ENCODE measurements at regions not wholly inside any gene's neighbourhood (a gene's known extent, or its start where the extent isn't known, plus 50 kb on each side); places are given as distances from the start of the nearest gene placed in this dataset.

DNA sequence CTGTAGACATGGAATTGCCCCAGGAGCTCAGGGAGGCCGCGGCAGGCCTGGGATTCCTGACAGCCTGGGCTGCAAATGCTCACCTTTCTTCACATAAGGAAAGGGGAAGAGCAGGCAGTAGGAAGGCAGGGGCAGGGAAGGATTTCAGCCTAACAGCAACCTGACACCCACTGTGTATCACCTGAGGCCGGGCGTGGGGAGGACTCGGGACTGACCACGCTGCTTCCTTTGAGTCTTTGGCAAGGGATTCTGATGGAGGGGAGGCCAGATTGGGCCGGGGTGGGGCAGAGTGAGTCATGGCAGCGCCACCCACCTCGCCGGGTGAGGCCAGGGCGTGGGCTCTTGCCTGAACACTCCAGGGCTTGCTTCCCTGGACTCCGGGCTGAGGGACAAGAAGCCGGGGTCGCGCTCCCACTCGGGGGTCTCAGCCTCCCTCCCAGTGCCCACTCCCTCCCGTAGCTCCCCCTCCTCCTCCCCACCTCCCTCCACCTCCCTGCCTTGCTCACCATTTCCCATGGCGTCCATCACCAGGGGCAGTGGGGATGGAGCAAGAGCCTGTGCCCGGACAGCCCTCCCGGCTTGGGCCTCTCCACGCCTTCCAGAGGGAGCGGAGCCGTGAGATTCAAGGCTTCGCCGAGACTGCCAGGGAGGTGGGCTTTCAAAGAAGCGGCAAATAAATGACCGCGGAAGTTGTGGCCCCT lies 247.9 kb upstream of the RTL1 start:
- H3K36me3 ChIP-seq (ENCODE audit: insufficient read depth, low read length), result no peaks in the 10 kb centered on the region
- DNase-seq (ENCODE audit: insufficient read length, low spot score, missing footprints), result no peak
- peak overlapping the region; percentile 70 for H2AFZ ChIP-seq (ENCODE audit: low read length)
- peak overlapping the region; percentile 69 for H3K4me2 ChIP-seq (ENCODE audit: insufficient read depth, low read length)
- peaks cover 24% of the 10 kb centered on the region for H3K27me3 ChIP-seq (ENCODE audit: insufficient read depth, low read length)
- H3K4me3 ChIP-seq (ENCODE audit: insufficient read depth, low read length), result peak overlapping the region; percentile 49
- H3K4me1 ChIP-seq (ENCODE audit: insufficient read depth, low read length), result no peaks in the 10 kb centered on the region
- no peaks in the 10 kb centered on the region for H4K20me1 ChIP-seq (ENCODE audit: insufficient read depth, low read length)
- no peak overlapping the region for H3K27ac ChIP-seq (ENCODE audit: low read depth, low read length)
- TF ChIP-seq, protein P1, sequence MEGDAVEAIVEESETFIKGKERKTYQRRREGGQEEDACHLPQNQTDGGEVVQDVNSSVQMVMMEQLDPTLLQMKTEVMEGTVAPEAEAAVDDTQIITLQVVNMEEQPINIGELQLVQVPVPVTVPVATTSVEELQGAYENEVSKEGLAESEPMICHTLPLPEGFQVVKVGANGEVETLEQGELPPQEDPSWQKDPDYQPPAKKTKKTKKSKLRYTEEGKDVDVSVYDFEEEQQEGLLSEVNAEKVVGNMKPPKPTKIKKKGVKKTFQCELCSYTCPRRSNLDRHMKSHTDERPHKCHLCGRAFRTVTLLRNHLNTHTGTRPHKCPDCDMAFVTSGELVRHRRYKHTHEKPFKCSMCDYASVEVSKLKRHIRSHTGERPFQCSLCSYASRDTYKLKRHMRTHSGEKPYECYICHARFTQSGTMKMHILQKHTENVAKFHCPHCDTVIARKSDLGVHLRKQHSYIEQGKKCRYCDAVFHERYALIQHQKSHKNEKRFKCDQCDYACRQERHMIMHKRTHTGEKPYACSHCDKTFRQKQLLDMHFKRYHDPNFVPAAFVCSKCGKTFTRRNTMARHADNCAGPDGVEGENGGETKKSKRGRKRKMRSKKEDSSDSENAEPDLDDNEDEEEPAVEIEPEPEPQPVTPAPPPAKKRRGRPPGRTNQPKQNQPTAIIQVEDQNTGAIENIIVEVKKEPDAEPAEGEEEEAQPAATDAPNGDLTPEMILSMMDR (IDR thresholded peaks at IDR 0.05; ENCODE audit: extremely low read depth, low read depth, low read length), result no peak
- H3K79me2 ChIP-seq (ENCODE audit: insufficient read depth, low read length), result no peaks in the 10 kb centered on the region
- no peaks in the 10 kb centered on the region for H3K9me3 ChIP-seq (ENCODE audit: low read depth, low read length)

DNA sequence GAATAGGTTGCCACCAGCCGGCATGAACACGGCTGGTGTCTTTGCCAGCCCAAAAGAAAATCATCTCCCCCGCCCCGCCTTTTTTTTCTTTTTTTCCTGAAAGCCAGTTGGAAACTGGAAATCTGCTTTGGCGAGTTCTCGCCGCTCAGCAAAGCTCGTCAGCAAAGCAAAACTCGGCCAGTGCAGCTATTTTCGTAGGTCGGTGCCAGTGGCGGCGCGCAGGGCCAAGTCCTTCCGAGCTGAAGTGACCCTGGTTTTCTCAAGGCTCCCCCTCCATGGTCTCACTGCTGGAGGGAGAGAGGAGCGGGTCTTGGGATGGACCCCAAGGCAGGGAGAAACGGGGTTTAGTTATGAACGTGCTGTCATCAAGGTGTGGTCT lies 248.4 kb upstream of the RTL1 start:
- TF ChIP-seq, protein P1 (IDR thresholded peaks at IDR 0.05; ENCODE audit: extremely low read depth, low read depth, low read length), result no peak
- Histone ChIP-seq H3K36me3 (ENCODE audit: insufficient read depth, low read length) (no peaks in the 10 kb centered on the region), H3K27ac (ENCODE audit: low read depth, low read length) (no peak overlapping the region), H3K9me3 (ENCODE audit: low read depth, low read length) (no peaks in the 10 kb centered on the region), H3K4me1 (ENCODE audit: insufficient read depth, low read length) (no peaks in the 10 kb centered on the region), H3K4me2 (ENCODE audit: insufficient read depth, low read length) (peak overlapping the region; percentile 69), H4K20me1 (ENCODE audit: insufficient read depth, low read length) (no peaks in the 10 kb centered on the region), H3K79me2 (ENCODE audit: insufficient read depth, low read length) (no peaks in the 10 kb centered on the region), H2AFZ (ENCODE audit: low read length) (peak overlapping the region; percentile 70), H3K27me3 (ENCODE audit: insufficient read depth, low read length) (peaks cover 24% of the 10 kb centered on the region), H3K4me3 (ENCODE audit: insufficient read depth, low read length) (peak overlapping the region; percentile 49)
- DNase-seq (ENCODE audit: insufficient read length, low spot score, missing footprints), result no peak

DNA sequence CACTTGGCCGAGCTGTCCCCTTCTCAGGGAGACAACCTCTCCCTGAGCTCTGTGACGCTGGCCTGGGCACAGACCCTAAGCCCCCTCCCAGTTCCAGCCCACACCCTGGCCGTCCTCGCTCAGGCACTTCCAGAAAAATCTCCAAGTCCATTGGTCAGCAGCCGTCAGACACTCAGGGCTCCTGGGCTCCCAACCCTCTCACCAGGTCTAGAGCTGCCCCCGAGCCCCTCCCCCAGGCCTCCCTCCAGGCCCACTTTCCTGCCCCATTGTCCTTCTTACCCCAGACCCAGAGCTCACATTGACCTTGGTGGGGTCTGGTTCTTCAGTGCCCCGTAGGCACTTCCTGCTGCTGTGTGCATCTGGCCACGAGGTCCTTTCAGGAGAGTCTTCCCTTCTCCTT lies 249.3 kb upstream of the RTL1 start:
- Histone ChIP-seq H3K4me3 (ENCODE audit: insufficient read depth, low read length) (no peak overlapping the region), H3K4me2 (ENCODE audit: insufficient read depth, low read length) (no peak overlapping the region), H3K27ac (ENCODE audit: low read depth, low read length) (no peak overlapping the region), H3K27me3 (ENCODE audit: insufficient read depth, low read length) (peaks cover 20% of the 10 kb centered on the region), H4K20me1 (ENCODE audit: insufficient read depth, low read length) (no peaks in the 10 kb centered on the region), H3K9me3 (ENCODE audit: low read depth, low read length) (no peaks in the 10 kb centered on the region), H3K4me1 (ENCODE audit: insufficient read depth, low read length) (no peaks in the 10 kb centered on the region), H3K79me2 (ENCODE audit: insufficient read depth, low read length) (no peaks in the 10 kb centered on the region), H2AFZ (ENCODE audit: low read length) (no peak overlapping the region), H3K36me3 (ENCODE audit: insufficient read depth, low read length) (no peaks in the 10 kb centered on the region)
- TF ChIP-seq, protein P1 (IDR thresholded peaks at IDR 0.05; ENCODE audit: extremely low read depth, low read depth, low read length), result no peak
- DNase-seq (ENCODE audit: insufficient read length, low spot score, missing footprints), result no peak

DNA sequence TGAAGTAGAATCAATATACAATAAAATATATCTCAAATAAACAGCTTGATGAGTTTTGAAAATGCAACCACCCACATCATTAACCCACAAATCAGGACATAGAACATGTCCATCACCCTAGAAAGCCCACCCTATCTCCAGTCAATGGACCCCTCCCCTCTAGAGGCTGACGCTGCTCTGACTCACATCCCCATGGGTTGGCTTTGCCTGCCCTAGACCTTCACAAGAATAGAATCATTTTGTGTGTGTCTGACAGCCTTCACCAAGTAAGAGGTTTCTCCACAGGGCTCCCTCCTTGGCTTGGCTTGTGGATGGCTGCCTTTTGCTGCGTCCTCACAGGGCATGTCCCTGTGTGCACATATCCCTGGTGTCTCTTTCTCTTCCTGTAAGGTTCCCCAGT lies 250.2 kb upstream of the RTL1 start:
- Histone ChIP-seq H3K79me2 (ENCODE audit: insufficient read depth, low read length) (no peaks in the 10 kb centered on the region), H3K4me2 (ENCODE audit: insufficient read depth, low read length) (no peak overlapping the region), H3K27ac (ENCODE audit: low read depth, low read length) (no peak overlapping the region), H3K4me3 (ENCODE audit: insufficient read depth, low read length) (no peak overlapping the region), H3K36me3 (ENCODE audit: insufficient read depth, low read length) (no peaks in the 10 kb centered on the region), H3K4me1 (ENCODE audit: insufficient read depth, low read length) (no peaks in the 10 kb centered on the region), H3K27me3 (ENCODE audit: insufficient read depth, low read length) (peaks cover 20% of the 10 kb centered on the region), H3K9me3 (ENCODE audit: low read depth, low read length) (no peaks in the 10 kb centered on the region), H4K20me1 (ENCODE audit: insufficient read depth, low read length) (no peaks in the 10 kb centered on the region), H2AFZ (ENCODE audit: low read length) (no peak overlapping the region)
- DNase-seq (ENCODE audit: insufficient read length, low spot score, missing footprints), result no peak
- TF ChIP-seq, protein P1 (IDR thresholded peaks at IDR 0.05; ENCODE audit: extremely low read depth, low read depth, low read length), result no peak
